Tibial nerve (tissue), 4 donors: ENCODE measurements at regions not wholly inside any gene's neighbourhood (a gene's known extent, or its start where the extent isn't known, plus 50 kb on each side); places are given as distances from the start of the nearest gene placed in this dataset.
"Not testable (repeated sequence)": the region's sequence is repeated elsewhere in the genome, so short reads cannot be mapped to it uniquely, and the experiment has no call there.

Experiments used
- DNase-seq, 2 donors: peaks; one replicate each; pipeline ENCODE4 v3.0.0-alpha.2; 2019; ENCODE audit warnings: low spot score in 2 of 2
- H3K27ac ChIP-seq, 4 donors: fragments of 200-600 bp; sonication (generic) in 3 of 4; one replicate each; pipeline ENCODE4 v1.5.1; 2017 to 2019; ENCODE audit warnings: mild to moderate bottlenecking in 1 of 4
- H3K27me3 ChIP-seq, 2 donors: fragments of 200-600 bp; sonication (generic) in 1 of 2; one replicate each; pipeline versions ENCODE4 v1.5.1 to v1.6.0; 2017 to 2019
- H3K36me3 ChIP-seq, 3 donors: fragments of 200-600 bp; sonication (generic); one replicate each; pipeline ENCODE4 v1.5.1; 2018 to 2019
- H3K4me1 ChIP-seq, 4 donors: fragments of 200-600 bp; sonication (generic) in 3 of 4; one replicate each; pipeline ENCODE4 v1.5.1; 2017 to 2019
- H3K4me3 ChIP-seq, 4 donors: fragments of 200-600 bp; sonication (generic) in 3 of 4; one replicate each; pipeline ENCODE4 v1.5.1; 2017 to 2019; ENCODE audit warnings: mild to moderate bottlenecking in 1 of 4, moderate library complexity in 1 of 4
- H3K9me3 ChIP-seq, 4 donors: fragments of 200-600 bp; sonication (generic) in 3 of 4; one replicate each; pipeline ENCODE4 v1.5.1; 2017 to 2019
- EP300 ChIP-seq, 2 donors: sonication (generic); formaldehyde crosslinking; IDR thresholded peaks; one replicate each; pipeline ENCODE4 v1.6.1; 2017; ENCODE audit warnings: antibody characterized with exemption in 2 of 2, mild to moderate bottlenecking in 1 of 2
- POLR2A ChIP-seq, 2 donors: fragments of 450-650 bp; IDR thresholded peaks; one replicate each; pipeline ENCODE4 v1.6.1; 2017; ENCODE audit warnings: antibody characterized with exemption in 2 of 2, mild to moderate bottlenecking in 2 of 2, moderate library complexity in 2 of 2
- WGBS, 2 donors: methylation state at CpG; one replicate each; pipeline ENCODE4 v1.1.5; 2018; 5-methylcytosine and 5-hydroxymethylcytosine counted together
- TF ChIP-seq, protein P1 (sequence below), 5 experiments: fragments of 200-600 bp in 3 of 5; fragments of 450-650 bp in 2 of 5; sonication (generic) in 3 of 5; IDR thresholded peaks; one replicate each; pipeline ENCODE4 v1.5.1; 2016 to 2019; ENCODE audit warnings: antibody characterized with exemption in 5 of 5, mild to moderate bottlenecking in 3 of 5, moderate library complexity in 2 of 5

- H3K9me3 ChIP-seq: peaks cover 0 to 44% (median 3%) of the 10 kb centered on the region in 4 donors
- H3K4me3 ChIP-seq: no peak overlapping the region
- no peaks in the 10 kb centered on the region for H3K4me1 ChIP-seq
Observed at GRCh38 chr21:7933923-7934322, 2587.5 kb upstream of the TPTE start.

DNA sequence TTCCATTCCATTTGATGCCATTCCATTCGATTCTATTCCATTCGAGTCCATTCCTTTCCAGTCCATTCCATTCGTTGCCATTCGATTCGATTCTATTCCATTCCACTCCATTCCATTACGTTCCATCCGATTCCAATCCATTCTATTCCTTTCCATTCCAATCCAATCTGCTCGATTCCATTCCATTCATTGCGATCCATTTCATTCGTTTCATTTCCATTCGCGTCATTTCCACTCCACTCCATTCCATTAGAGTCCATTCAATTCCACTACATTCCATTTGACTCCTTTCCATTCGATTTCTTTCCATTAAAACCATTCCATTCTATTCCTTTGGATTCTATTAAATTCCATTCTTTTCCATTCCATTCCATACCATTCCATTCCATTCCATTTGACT lies 2584.1 kb upstream of the TPTE start:
- not testable (repeated sequence) for H3K36me3 ChIP-seq, H3K4me1 ChIP-seq, H3K4me3 ChIP-seq, H3K27ac ChIP-seq, H3K27me3 ChIP-seq, DNase-seq
- H3K9me3 ChIP-seq: peaks cover 0 to 57% (median 3%) of the 10 kb centered on the region in 4 donors
- WGBS, 2 donors: 79% methylated on average over 13 of the region's 13 CpGs

More at GRCh38 chr21:7933923-7934322, 2587.5 kb upstream of the TPTE start:
- TF ChIP-seq, protein P1, sequence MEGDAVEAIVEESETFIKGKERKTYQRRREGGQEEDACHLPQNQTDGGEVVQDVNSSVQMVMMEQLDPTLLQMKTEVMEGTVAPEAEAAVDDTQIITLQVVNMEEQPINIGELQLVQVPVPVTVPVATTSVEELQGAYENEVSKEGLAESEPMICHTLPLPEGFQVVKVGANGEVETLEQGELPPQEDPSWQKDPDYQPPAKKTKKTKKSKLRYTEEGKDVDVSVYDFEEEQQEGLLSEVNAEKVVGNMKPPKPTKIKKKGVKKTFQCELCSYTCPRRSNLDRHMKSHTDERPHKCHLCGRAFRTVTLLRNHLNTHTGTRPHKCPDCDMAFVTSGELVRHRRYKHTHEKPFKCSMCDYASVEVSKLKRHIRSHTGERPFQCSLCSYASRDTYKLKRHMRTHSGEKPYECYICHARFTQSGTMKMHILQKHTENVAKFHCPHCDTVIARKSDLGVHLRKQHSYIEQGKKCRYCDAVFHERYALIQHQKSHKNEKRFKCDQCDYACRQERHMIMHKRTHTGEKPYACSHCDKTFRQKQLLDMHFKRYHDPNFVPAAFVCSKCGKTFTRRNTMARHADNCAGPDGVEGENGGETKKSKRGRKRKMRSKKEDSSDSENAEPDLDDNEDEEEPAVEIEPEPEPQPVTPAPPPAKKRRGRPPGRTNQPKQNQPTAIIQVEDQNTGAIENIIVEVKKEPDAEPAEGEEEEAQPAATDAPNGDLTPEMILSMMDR (IDR thresholded peaks at IDR 0.05): no peak
- TF ChIP-seq EP300 (IDR thresholded peaks at IDR 0.05) (no peak), POLR2A (IDR thresholded peaks at IDR 0.05) (no peak)
- no peaks in the 10 kb centered on the region for H3K36me3 ChIP-seq
- no peak overlapping the region for H3K27ac ChIP-seq
- no peak for DNase-seq
- WGBS, 2 donors: 74 to 81% methylated on average over 15 of the region's 15 CpGs
- no peaks in the 10 kb centered on the region for H3K27me3 ChIP-seq

DNA sequence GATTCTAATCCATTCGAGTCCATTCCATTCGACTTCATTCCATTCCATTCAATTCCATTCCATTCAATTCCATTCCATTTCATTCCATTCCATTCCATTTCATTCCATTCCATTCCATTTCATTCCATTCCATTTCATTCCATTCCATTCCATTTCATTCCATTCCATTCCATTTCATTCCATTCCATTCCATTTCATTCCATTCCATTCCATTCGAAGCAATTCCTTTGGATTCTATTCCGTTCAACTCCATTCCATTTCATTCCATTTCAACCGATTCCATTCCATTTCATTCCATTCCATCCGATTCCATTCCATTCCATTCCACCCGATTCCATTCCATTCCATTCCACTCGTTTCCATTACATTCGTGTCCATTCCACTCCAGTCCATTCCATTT lies 2583.2 kb upstream of the TPTE start:
- H3K9me3 ChIP-seq: peaks cover 0 to 62% (median 3%) of the 10 kb centered on the region in 4 donors

DNA sequence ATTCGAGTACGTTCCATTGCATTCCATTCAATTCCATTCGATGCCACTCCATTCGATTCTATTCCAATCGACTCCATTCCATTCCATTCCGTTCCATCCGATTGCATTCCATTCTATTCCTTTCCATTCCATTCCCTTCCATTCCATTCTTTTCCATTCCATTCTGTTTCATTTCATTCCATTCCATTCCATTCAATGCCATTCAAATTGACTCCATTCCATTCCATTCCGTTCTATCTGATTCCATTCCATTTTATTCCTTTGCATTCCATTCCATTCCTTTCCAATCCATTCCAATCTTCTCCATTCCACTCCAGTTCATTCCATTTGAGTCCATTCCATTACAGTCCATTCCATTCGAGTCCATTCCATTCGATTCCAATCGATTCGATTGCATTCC lies 2580.0 kb upstream of the TPTE start:
- not testable (repeated sequence) for H3K36me3 ChIP-seq, H3K4me1 ChIP-seq, H3K4me3 ChIP-seq, H3K27ac ChIP-seq, H3K27me3 ChIP-seq, DNase-seq
- peaks cover 0 to 75% (median 3%) of the 10 kb centered on the region in 4 donors for H3K9me3 ChIP-seq
- WGBS, 2 donors: 79 to 81% methylated on average over 12 of the region's 12 CpGs

More for the DNA sequence above, 2583.2 kb upstream of the TPTE start:
- not testable (repeated sequence) for H3K36me3 ChIP-seq, H3K4me3 ChIP-seq, H3K27ac ChIP-seq, H3K4me1 ChIP-seq, H3K27me3 ChIP-seq, DNase-seq
- WGBS, 2 donors: 78 to 79% methylated on average over 9 of the region's 9 CpGs

- peaks cover 0 to 83% (median 7%) of the 10 kb centered on the region in 4 donors for H3K9me3 ChIP-seq
Observed at GRCh38 chr21:7942219-7942618, 2579.2 kb upstream of the TPTE start.

DNA sequence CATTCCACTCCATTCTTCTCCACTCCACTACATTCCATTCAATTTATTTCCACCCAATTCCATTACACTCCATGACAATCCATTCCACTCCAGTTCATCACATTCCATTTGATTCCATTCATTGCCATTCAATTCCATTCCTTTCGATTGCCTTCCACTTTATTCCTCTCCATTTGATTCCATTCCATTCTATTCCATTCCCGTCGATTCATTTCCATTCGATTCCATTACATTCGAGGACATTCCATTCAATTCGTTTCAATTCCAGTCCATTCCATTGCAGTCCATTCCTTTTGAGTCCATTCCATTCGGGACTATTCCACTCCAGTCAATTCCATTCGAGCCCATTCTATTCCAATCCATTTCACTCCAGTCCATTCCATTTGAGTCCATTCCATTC lies 2577.8 kb upstream of the TPTE start:
- H3K4me1 ChIP-seq, H3K4me3 ChIP-seq, DNase-seq, H3K27ac ChIP-seq, H3K36me3 ChIP-seq, H3K27me3 ChIP-seq: not testable (repeated sequence)
- 79 to 82% methylated on average over 8 of the region's 8 CpGs for WGBS, 2 donors
- peaks cover 0 to 85% (median 14%) of the 10 kb centered on the region in 4 donors for H3K9me3 ChIP-seq

More at GRCh38 chr21:7942219-7942618, 2579.2 kb upstream of the TPTE start:
- not testable (repeated sequence) for H3K4me1 ChIP-seq, DNase-seq, H3K4me3 ChIP-seq, H3K27ac ChIP-seq, H3K36me3 ChIP-seq, H3K27me3 ChIP-seq
- WGBS, 2 donors: 72 to 79% methylated on average over 15 of the region's 15 CpGs

GRCh38 chr21:7947422-7947821 lies 2574.0 kb upstream of the TPTE start:
- Histone ChIP-seq H3K36me3 (no peaks in the 10 kb centered on the region), H3K4me3 (no peak overlapping the region), H3K27ac (no peak overlapping the region), H3K27me3 (no peaks in the 10 kb centered on the region), H3K4me1 (no peaks in the 10 kb centered on the region), H3K9me3 (peaks cover 0 to 94% (median 33%) of the 10 kb centered on the region in 4 donors)
- WGBS, 2 donors: 56 to 58% methylated on average over 4 of the region's 4 CpGs
- TF ChIP-seq, protein P1 (IDR thresholded peaks at IDR 0.05): no peak
- TF ChIP-seq EP300 (IDR thresholded peaks at IDR 0.05): no peak
- no peak for TF ChIP-seq POLR2A (IDR thresholded peaks at IDR 0.05)
- DNase-seq: no peak

GRCh38 chr21:7948727-7949126 lies 2572.7 kb upstream of the TPTE start:
- H3K27me3 ChIP-seq, DNase-seq, H3K4me3 ChIP-seq, H3K4me1 ChIP-seq, H3K27ac ChIP-seq, H3K36me3 ChIP-seq: not testable (repeated sequence)
- peaks cover 0 to 89% (median 40%) of the 10 kb centered on the region in 4 donors for H3K9me3 ChIP-seq
- WGBS, 2 donors: 73 to 80% methylated on average over 7 of the region's 7 CpGs

DNA sequence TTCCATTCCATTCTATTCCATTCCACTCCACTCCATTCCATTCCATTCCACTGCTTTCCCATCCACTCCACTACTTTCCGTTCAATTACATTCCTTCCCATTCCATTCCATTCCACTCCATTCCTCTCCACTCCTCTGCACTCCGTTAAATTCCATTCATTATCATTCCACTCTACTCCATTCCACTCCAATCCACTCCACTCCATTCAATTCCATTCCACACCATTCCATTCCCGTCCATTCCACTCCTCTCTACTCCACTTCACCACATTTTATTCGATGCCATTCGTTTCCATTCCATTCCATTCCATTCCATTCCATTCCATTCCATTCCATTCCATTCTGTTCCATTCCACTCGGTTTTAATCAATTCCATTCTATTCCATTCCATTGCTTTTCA lies 2571.5 kb upstream of the TPTE start:
- not testable (repeated sequence) for DNase-seq, H3K27ac ChIP-seq, H3K4me3 ChIP-seq, H3K36me3 ChIP-seq, H3K27me3 ChIP-seq, H3K4me1 ChIP-seq
- H3K9me3 ChIP-seq: peaks cover 0 to 90% (median 39%) of the 10 kb centered on the region in 4 donors
- WGBS, 2 donors: 47 to 51% methylated on average over 6 of the region's 6 CpGs
